NCI-H748 (cell line): ENCODE measurements at regions not wholly inside any gene's neighbourhood (a gene's known extent, or its start where the extent isn't known, plus 50 kb on each side); places are given as distances from the start of the nearest gene placed in this dataset.
"Not testable (repeated sequence)": the region's sequence is repeated elsewhere in the genome, so short reads cannot be mapped to it uniquely, and the experiment has no call there.

Experiments used
- DNase-seq: peaks from one replicate; lab custom pipeline; 2025; ENCODE audit not compliant: unreplicated experiment; lab: John Stamatoyannopoulos, UW

- DNase-seq: no peak
These were observed 85.2 kb upstream of the HNMT start for GRCh38 chr2:137879121-137879520.

GRCh38 chr2:137881711-137882110 lies 82.6 kb upstream of the HNMT start:
- DNase-seq: no peak

- peak; percentile 46 for DNase-seq
These were observed 78.0 kb upstream of the HNMT start for GRCh38 chr2:137886083-137886831.

GRCh38 chr2:137888845-137889244 lies 75.4 kb upstream of the HNMT start:
- DNase-seq: peak; percentile 59

GRCh38 chr2:137892739-137893138 lies 71.5 kb upstream of the HNMT start:
- peak; percentile 94 for DNase-seq

GRCh38 chr2:137893145-137893544 lies 71.1 kb upstream of the HNMT start:
- peak; percentile 73 for DNase-seq

- DNase-seq: no peak
These were observed 67.8 kb upstream of the HNMT start for GRCh38 chr2:137896467-137896866.

DNA sequence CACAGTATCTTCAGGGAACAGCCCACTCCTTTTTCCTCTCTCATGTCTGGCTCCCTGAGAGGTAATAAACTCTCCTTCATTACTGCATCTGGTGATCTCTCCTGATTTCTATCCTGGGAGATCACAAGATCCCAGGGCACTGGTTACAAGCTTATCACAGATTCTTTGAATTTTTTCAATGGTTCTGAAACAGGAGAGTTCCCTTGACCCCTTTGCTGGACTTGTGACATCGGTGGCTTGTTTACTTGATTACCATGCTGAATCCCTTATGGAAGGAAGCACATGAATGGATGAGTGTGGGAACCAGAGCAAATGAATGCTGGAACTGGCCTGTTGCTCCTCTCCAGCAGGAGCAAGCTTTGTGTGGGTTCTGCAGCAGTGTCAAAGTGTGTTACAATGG lies 67.2 kb upstream of the HNMT start:
- no peak for DNase-seq

DNA sequence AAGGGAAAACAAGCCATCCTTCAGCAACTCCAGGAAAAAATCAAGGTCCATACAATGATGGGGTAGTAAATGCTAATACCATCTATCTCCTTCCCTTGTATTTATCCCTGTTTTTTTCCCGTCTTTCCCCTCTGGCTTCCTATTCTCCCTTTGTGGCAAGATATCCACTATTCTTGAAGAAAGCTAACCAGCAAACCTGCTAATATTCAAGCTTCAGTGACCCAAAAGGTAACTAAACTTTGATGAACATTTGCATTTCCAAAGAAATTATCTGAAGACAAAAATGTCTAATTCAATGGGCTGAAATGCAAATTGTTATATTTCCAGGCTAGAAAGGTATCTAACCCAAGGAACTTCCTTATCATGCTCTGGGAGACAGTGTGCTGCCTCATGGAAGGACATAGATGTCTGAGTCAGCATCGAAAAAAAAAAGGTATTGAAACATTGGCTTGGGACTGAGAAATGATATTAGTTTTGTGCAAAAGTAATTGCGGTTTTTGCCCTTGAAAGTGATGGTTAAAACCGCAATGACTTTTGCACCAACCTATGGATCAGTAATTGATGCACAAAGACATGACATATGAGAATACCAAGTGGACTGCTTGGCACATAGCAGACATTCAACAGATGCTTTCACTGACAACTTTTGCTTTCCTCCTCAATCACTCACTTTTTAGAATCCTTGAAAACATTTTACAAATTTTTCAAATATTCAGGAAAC lies 63.7 kb upstream of the HNMT start:
- no peak for DNase-seq

- DNase-seq: peak; percentile 13
These were observed 53.6 kb upstream of the HNMT start for GRCh38 chr2:137910641-137911040.

- DNase-seq: no peak
These were observed 51.9 kb upstream of the HNMT start for GRCh38 chr2:137912371-137912770.

- no peak for DNase-seq
These were observed 51.1 kb upstream of the HNMT start for GRCh38 chr2:137913169-137913568.

GRCh38 chr2:137913648-137914047 lies 50.6 kb upstream of the HNMT start:
- DNase-seq: not testable (repeated sequence)
